Upper lobe of left lung (tissue), 6 donors: ENCODE measurements at regions not wholly inside any gene's neighbourhood (a gene's known extent, or its start where the extent isn't known, plus 50 kb on each side); places are given as distances from the start of the nearest gene placed in this dataset.

Experiments
- ATAC-seq, 2 donors: fragments of 200-7000 bp; cut with Tn5 transposase; one replicate each; pipeline ENCODE4 v1.9.1; 2022; ENCODE audit warnings: mild to moderate bottlenecking in 2 of 2, moderate library complexity in 2 of 2; ENCODE audit not compliant: low FRiP score in 2 of 2
- DNase-seq, 2 donors: peaks; one replicate each; pipeline ENCODE4 v3.0.0-alpha.2; 2019 to 2020
- H3K27ac ChIP-seq, 4 donors: fragments of 200-600 bp; sonication (generic); one replicate each; pipeline ENCODE4 v1.5.1; 2016 to 2019
- H3K27me3 ChIP-seq, 4 donors: fragments of 200-600 bp; sonication (generic); one replicate each; pipeline ENCODE4 v1.5.1; 2017 to 2019
- H3K36me3 ChIP-seq, 4 donors: fragments of 200-600 bp; sonication (generic); one replicate each; pipeline ENCODE4 v1.5.1; 2016 to 2019
- H3K4me1 ChIP-seq, 4 donors: fragments of 200-600 bp; sonication (generic); one replicate each; pipeline ENCODE4 v1.5.1; 2018 to 2019
- H3K4me3 ChIP-seq, 4 donors: fragments of 200-600 bp; sonication (generic); one replicate each; pipeline ENCODE4 v1.5.1; 2017 to 2019; ENCODE audit warnings: mild to moderate bottlenecking in 2 of 4, moderate library complexity in 1 of 4
- H3K9me3 ChIP-seq, 4 donors: fragments of 200-600 bp; sonication (generic); one replicate each; pipeline ENCODE4 v1.5.1; 2018 to 2019
- EP300 ChIP-seq, 4 donors: sonication (generic); formaldehyde crosslinking; IDR thresholded peaks; one replicate each; pipeline ENCODE4 v1.5.1; 2017; ENCODE audit warnings: antibody characterized with exemption in 4 of 4, control low read depth in 2 of 4
- POLR2A ChIP-seq, 4 donors: fragments of 450-650 bp; IDR thresholded peaks; one replicate each; pipeline ENCODE4 v1.5.1; 2016 to 2017; ENCODE audit warnings: antibody characterized with exemption in 4 of 4, mild to moderate bottlenecking in 2 of 4
- POLR2AphosphoS5 ChIP-seq, 2 donors: sonication (generic); formaldehyde crosslinking; IDR thresholded peaks; one replicate each; pipeline ENCODE4 v1.5.1; 2017; ENCODE audit warnings: antibody characterized with exemption in 2 of 2
- WGBS, 2 donors: methylation state at CpG; one replicate each; pipeline ENCODE4 v1.1.5; 2017 to 2018; 5-methylcytosine and 5-hydroxymethylcytosine counted together
- TF ChIP-seq, protein P1 (sequence below), 6 experiments: fragments of 450-650 bp in 4 of 6; fragments of 200-600 bp in 2 of 6; sonication (generic) in 2 of 6; IDR thresholded peaks; one replicate each; pipeline ENCODE4 v1.5.1; 2016 to 2019; ENCODE audit warnings: antibody characterized with exemption in 6 of 6
- donor health status: DM: no; HTN: no; CAD: no; lungs with moderate emphysema.
- donor health status: DM: no; HTN: yes; CAD: no; lungs with severe emphysema.

DNA sequence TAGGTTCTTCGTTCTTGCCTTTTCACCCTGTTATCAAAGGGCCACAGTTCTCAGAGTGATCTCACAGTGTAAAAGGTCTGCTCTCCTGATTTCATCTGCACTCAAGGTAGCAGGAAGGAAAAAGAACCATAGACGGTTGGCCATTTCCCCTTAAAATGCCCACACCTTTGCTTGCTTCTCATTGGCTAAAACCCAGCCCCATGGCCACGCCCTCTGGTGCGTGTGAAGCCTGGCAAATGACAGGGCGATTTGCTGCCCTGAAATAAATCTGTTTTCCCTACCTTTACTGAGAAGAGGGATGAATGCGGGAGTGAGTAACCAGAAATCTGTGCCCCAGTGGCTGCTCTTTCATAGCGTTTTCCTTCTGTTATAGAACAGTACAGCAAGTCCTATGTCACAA, 269.3 kb downstream of the POU4F1 start:
- no peaks in the 10 kb centered on the region for H3K36me3 ChIP-seq
- 72 to 75% methylated on average over 7 of the region's 7 CpGs for WGBS, 2 donors
- TF ChIP-seq, protein P1, sequence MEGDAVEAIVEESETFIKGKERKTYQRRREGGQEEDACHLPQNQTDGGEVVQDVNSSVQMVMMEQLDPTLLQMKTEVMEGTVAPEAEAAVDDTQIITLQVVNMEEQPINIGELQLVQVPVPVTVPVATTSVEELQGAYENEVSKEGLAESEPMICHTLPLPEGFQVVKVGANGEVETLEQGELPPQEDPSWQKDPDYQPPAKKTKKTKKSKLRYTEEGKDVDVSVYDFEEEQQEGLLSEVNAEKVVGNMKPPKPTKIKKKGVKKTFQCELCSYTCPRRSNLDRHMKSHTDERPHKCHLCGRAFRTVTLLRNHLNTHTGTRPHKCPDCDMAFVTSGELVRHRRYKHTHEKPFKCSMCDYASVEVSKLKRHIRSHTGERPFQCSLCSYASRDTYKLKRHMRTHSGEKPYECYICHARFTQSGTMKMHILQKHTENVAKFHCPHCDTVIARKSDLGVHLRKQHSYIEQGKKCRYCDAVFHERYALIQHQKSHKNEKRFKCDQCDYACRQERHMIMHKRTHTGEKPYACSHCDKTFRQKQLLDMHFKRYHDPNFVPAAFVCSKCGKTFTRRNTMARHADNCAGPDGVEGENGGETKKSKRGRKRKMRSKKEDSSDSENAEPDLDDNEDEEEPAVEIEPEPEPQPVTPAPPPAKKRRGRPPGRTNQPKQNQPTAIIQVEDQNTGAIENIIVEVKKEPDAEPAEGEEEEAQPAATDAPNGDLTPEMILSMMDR (IDR thresholded peaks at IDR 0.05) = no peak
- TF ChIP-seq EP300 (IDR thresholded peaks at IDR 0.05) (no peak), POLR2A (IDR thresholded peaks at IDR 0.05) (no peak), POLR2AphosphoS5 (IDR thresholded peaks at IDR 0.05) (no peak)
- H3K4me1 ChIP-seq = no peaks in the 10 kb centered on the region
- no peak for ATAC-seq
- DNase-seq = no peak
- H3K27ac ChIP-seq = no peak overlapping the region
- H3K4me3 ChIP-seq = no peak overlapping the region
- no peaks in the 10 kb centered on the region for H3K9me3 ChIP-seq
- no peaks in the 10 kb centered on the region for H3K27me3 ChIP-seq

DNA sequence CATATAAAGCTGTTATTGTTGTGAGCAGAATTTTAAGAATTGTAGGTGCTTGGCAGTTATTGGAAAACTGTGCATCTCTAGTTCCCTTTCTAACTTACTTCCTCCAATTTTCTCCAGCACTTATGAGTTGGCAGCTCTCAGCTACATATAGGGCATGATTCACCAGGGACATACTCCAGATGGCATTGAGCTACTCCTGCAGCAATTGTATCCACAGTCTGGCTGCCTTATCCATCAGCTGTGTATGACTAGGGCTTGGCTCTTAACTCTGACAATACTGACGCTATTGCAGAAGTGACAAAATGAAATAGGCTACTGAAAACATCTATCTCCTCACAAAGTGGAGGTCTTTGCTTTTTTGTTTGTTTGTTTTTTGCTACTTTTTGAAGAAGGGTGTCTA, 276.7 kb downstream of the POU4F1 start:
- Histone ChIP-seq H3K27me3 (no peaks in the 10 kb centered on the region), H3K4me3 (no peak overlapping the region), H3K4me1 (no peaks in the 10 kb centered on the region), H3K36me3 (no peaks in the 10 kb centered on the region), H3K27ac (no peak overlapping the region), H3K9me3 (no peaks in the 10 kb centered on the region)
- 52 to 67% methylated on average over 1 of the region's 1 CpG for WGBS, 2 donors
- DNase-seq = no peak
- ATAC-seq = no peak
- TF ChIP-seq POLR2A (IDR thresholded peaks at IDR 0.05) = no peak
- no peak for TF ChIP-seq POLR2AphosphoS5 (IDR thresholded peaks at IDR 0.05)
- TF ChIP-seq, protein P1 (IDR thresholded peaks at IDR 0.05) = no peak
- no peak for TF ChIP-seq EP300 (IDR thresholded peaks at IDR 0.05)

DNA sequence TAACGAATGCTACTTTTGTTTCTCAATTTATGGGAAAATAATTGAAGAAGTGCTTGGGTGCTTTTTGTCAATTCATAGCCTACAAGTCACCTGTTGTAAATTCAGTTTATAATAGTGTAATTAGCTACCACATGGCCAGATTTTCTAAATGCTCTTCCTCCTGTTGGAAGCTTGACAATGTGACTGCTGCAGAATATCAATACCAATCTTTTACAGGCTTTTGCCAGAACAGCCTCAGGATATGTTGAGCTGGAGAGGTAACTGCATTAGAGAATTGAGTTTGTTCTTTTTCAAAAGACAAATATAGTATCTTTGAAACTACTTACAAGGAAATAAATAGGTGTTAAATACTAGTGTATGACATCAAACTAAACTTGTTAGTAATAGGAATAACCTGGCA, 277.8 kb downstream of the POU4F1 start:
- 88 to 89% methylated on average over 1 of the region's 1 CpG for WGBS, 2 donors
- Histone ChIP-seq H3K27me3 (no peaks in the 10 kb centered on the region), H3K4me1 (no peaks in the 10 kb centered on the region), H3K27ac (no peak overlapping the region), H3K4me3 (no peak overlapping the region), H3K9me3 (no peaks in the 10 kb centered on the region), H3K36me3 (no peaks in the 10 kb centered on the region)
- TF ChIP-seq, protein P1 (IDR thresholded peaks at IDR 0.05) = no peak
- no peak for TF ChIP-seq POLR2AphosphoS5 (IDR thresholded peaks at IDR 0.05)
- TF ChIP-seq POLR2A (IDR thresholded peaks at IDR 0.05) = no peak
- no peak for TF ChIP-seq EP300 (IDR thresholded peaks at IDR 0.05)
- ATAC-seq = no peak
- no peak for DNase-seq

DNA sequence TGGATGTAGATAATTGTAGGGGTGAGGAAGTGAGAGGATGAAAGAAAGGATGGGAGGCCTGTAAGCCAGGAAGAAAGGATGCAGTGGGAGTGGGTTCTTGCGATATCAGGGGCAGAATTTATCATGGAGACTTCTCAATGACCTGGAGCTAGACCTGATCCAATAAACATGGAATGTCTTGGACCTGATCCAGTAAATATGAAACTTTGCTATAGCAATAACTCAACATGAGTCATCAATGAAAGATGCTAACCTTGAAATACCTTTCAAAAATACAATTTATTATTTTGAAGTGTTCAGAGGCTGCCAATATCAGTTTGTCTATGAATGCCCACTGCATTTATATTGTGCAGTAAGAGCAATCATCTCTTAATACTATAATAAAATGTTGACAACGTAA, 279.5 kb downstream of the POU4F1 start:
- Histone ChIP-seq H3K27me3 (no peaks in the 10 kb centered on the region), H3K4me1 (no peaks in the 10 kb centered on the region), H3K4me3 (no peak overlapping the region), H3K27ac (no peak overlapping the region), H3K9me3 (no peaks in the 10 kb centered on the region), H3K36me3 (no peaks in the 10 kb centered on the region)
- 75 to 85% methylated on average over 2 of the region's 2 CpGs for WGBS, 2 donors
- ATAC-seq (no peak), DNase-seq (no peak)
- TF ChIP-seq EP300 (IDR thresholded peaks at IDR 0.05) (no peak), POLR2AphosphoS5 (IDR thresholded peaks at IDR 0.05) (no peak), POLR2A (IDR thresholded peaks at IDR 0.05) (no peak)
- TF ChIP-seq, protein P1 (IDR thresholded peaks at IDR 0.05) = no peak

DNA sequence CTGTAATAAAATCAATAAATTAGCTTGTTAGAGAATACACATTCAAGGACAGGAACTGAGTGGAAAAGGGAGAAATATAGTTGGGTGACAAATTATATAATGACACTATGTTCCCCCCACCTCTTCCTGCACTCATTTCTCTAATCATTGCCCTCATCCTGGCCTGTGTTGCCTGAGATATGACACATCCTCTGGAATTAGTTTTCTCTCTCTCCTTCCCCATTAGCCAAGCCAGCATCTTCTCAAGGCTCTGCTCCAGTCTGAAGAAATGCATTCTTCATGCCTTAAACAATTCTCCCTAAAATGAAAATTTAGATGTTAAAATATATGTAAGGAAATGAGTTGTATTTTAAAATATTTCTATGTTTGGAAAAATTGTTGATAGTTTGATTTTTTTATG, 280.3 kb downstream of the POU4F1 start:
- no peaks in the 10 kb centered on the region for H3K9me3 ChIP-seq
- no peak overlapping the region for H3K27ac ChIP-seq
- TF ChIP-seq, protein P1 (IDR thresholded peaks at IDR 0.05) = no peak
- TF ChIP-seq EP300 (IDR thresholded peaks at IDR 0.05) (no peak), POLR2AphosphoS5 (IDR thresholded peaks at IDR 0.05) (no peak), POLR2A (IDR thresholded peaks at IDR 0.05) (no peak)
- H3K4me3 ChIP-seq = no peak overlapping the region
- DNase-seq = no peak
- no peaks in the 10 kb centered on the region for H3K4me1 ChIP-seq
- no peaks in the 10 kb centered on the region for H3K36me3 ChIP-seq
- ATAC-seq = no peak
- no peaks in the 10 kb centered on the region for H3K27me3 ChIP-seq
